HEK293 (cell line): ENCODE measurements at regions not wholly inside any gene's neighbourhood (a gene's known extent, or its start where the extent isn't known, plus 50 kb on each side); places are given as distances from the start of the nearest gene placed in this dataset.

Experiments used
- CTCF ChIA-PET: fragments of 350-600 bp; formaldehyde crosslinking; extraction: SDS; loops from one replicate; lab custom pipeline; 2021; ENCODE audit warnings: antibody characterized with exemption; lab: Yijun Ruan, JAX
- POLR2A ChIA-PET: fragments of 300-600 bp; formaldehyde crosslinking; extraction: SDS; loops from one replicate; lab custom pipeline; 2020; ENCODE audit warnings: antibody characterized with exemption, inconsistent platforms; lab: Yijun Ruan, JAX
- H3K27ac ChIP-seq: fragments of 200-500 bp; sonication (Bioruptor generic); 2 replicates; pipeline ENCODE4 v1.5.1; 2014; ENCODE audit warnings: low read depth, low read length, control low read depth, inconsistent platforms; ENCODE audit errors: extremely low read depth
- H3K36me3 ChIP-seq, 2 experiments: fragments of 200-500 bp in 1 of 2; sonication (Bioruptor generic) in 1 of 2; 1 replicate in 1 of 2; 2 replicates in 1 of 2; pipeline ENCODE4 v1.5.1; 2014 to 2017; ENCODE audit warnings: inconsistent platforms in 2 of 2, low read length in 2 of 2; ENCODE audit not compliant: control insufficient read depth in 2 of 2, insufficient read depth in 1 of 2
- H3K4me1 ChIP-seq: fragments of 200-500 bp; sonication (Bioruptor generic); 2 replicates; pipeline ENCODE4 v1.5.1; 2014; ENCODE audit warnings: mild to moderate bottlenecking, low read length, inconsistent platforms; ENCODE audit not compliant: control insufficient read depth, insufficient read depth
- H3K4me3 ChIP-seq: 2 replicates; pipeline ENCODE4 v1.5.1; 2011; ENCODE audit warnings: low read depth, mild to moderate bottlenecking, control low read depth, low read length, moderate library complexity
- H3K9me3 ChIP-seq: fragments of 200-500 bp; sonication (Bioruptor generic); 2 replicates; pipeline ENCODE4 v1.5.1; 2014; ENCODE audit warnings: low read depth, low read length, inconsistent platforms; ENCODE audit not compliant: control insufficient read depth, insufficient read depth
- ELK4 ChIP-seq: IDR thresholded peaks from 2 replicates; pipeline ENCODE4 v1.6.1; 2011; ENCODE audit warnings: mild to moderate bottlenecking, low read depth, low read length, borderline replicate concordance
- HOXD13 ChIP-seq: sonication (generic); formaldehyde crosslinking; IDR thresholded peaks from 2 replicates; pipeline ENCODE4 v1.8.0; 2022; ENCODE audit warnings: missing genetic modification reagents, borderline replicate concordance
- KLF10 ChIP-seq: fragments of 450-650 bp; IDR thresholded peaks from 2 replicates; pipeline ENCODE4 v1.5.1; 2018; ENCODE audit warnings: missing biosample characterization, mild to moderate bottlenecking, missing genetic modification characterization
- KLF17 ChIP-seq: fragments of 450-650 bp; formaldehyde crosslinking; IDR thresholded peaks from 2 replicates; pipeline ENCODE4 v1.5.1; 2016; ENCODE audit warnings: missing biosample characterization, missing genetic modification characterization
- MZF1 ChIP-seq: fragments of 450-650 bp; formaldehyde crosslinking; IDR thresholded peaks from 2 replicates; pipeline ENCODE4 v1.5.1; 2017; ENCODE audit warnings: missing biosample characterization, missing genetic modification characterization, borderline replicate concordance
- SCRT1 ChIP-seq: fragments of 450-650 bp; formaldehyde crosslinking; IDR thresholded peaks from 2 replicates; pipeline ENCODE4 v1.5.1; 2016; ENCODE audit warnings: missing biosample characterization, missing genetic modification characterization, borderline replicate concordance
- WT1 ChIP-seq: fragments of 450-650 bp; formaldehyde crosslinking; IDR thresholded peaks from 2 replicates; pipeline ENCODE4 v1.5.1; 2016; ENCODE audit warnings: missing biosample characterization, missing genetic modification characterization
- ZBTB21 ChIP-seq: fragments of 450-650 bp; formaldehyde crosslinking; IDR thresholded peaks from 2 replicates; pipeline ENCODE4 v1.5.1; 2017; ENCODE audit warnings: missing biosample characterization, missing genetic modification characterization
- ZBTB8A ChIP-seq: fragments of 450-650 bp; formaldehyde crosslinking; IDR thresholded peaks from 2 replicates; pipeline ENCODE4 v1.5.1; 2016; ENCODE audit warnings: missing biosample characterization, missing genetic modification characterization
- ZFHX2 ChIP-seq: fragments of 450-650 bp; formaldehyde crosslinking; conservative IDR thresholded peaks from 2 replicates; pipeline ENCODE4 v1.5.1; 2016; ENCODE audit warnings: missing biosample characterization, missing genetic modification characterization
- ZNF223 ChIP-seq: fragments of 450-650 bp; formaldehyde crosslinking; IDR thresholded peaks from 2 replicates; pipeline ENCODE4 v1.5.1; 2016; ENCODE audit warnings: missing biosample characterization, missing genetic modification characterization
- ZNF274 ChIP-seq, 2 experiments: fragments of 200-500 bp in 1 of 2; fragments of 450-650 bp in 1 of 2; sonication (Bioruptor generic) in 1 of 2; formaldehyde crosslinking in 1 of 2; IDR thresholded peaks; 2 replicates each; pipeline versions ENCODE4 v1.5.1 to v1.6.1; 2014 to 2016; ENCODE audit warnings: borderline replicate concordance in 1 of 2, inconsistent platforms in 1 of 2, low read length in 1 of 2, missing biosample characterization in 1 of 2, missing genetic modification characterization in 1 of 2
- ZNF394 ChIP-seq: fragments of 450-650 bp; formaldehyde crosslinking; IDR thresholded peaks from 2 replicates; pipeline ENCODE4 v1.5.1; 2016; ENCODE audit warnings: missing biosample characterization, missing genetic modification characterization, mild to moderate bottlenecking, moderate library complexity, borderline replicate concordance
- ZNF404 ChIP-seq: fragments of 450-650 bp; formaldehyde crosslinking; IDR thresholded peaks from 2 replicates; pipeline ENCODE4 v1.5.1; 2017; ENCODE audit warnings: missing biosample characterization, missing genetic modification characterization
- ZNF510 ChIP-seq: fragments of 450-650 bp; formaldehyde crosslinking; IDR thresholded peaks from 2 replicates; pipeline ENCODE4 v1.5.1; 2018; ENCODE audit warnings: mild to moderate bottlenecking, missing genetic modification characterization, missing biosample characterization; ENCODE audit not compliant: insufficient replicate concordance
- ZNF558 ChIP-seq: fragments of 450-650 bp; formaldehyde crosslinking; IDR thresholded peaks from 2 replicates; pipeline ENCODE4 v1.5.1; 2016; ENCODE audit warnings: missing biosample characterization, missing genetic modification characterization
- ZNF571 ChIP-seq: fragments of 450-650 bp; formaldehyde crosslinking; IDR thresholded peaks from 2 replicates; pipeline ENCODE4 v1.5.0; 2017; ENCODE audit warnings: missing biosample characterization, missing genetic modification characterization
- ZNF747 ChIP-seq: fragments of 450-650 bp; formaldehyde crosslinking; IDR thresholded peaks from 2 replicates; pipeline ENCODE4 v1.5.1; 2016; ENCODE audit warnings: missing biosample characterization, missing genetic modification characterization
- ZSCAN5A ChIP-seq: fragments of 450-650 bp; formaldehyde crosslinking; IDR thresholded peaks from 2 replicates; pipeline ENCODE4 v1.5.1; 2016; ENCODE audit warnings: missing biosample characterization, missing genetic modification characterization
- TF ChIP-seq, protein P1 (sequence below): fragments of 450-650 bp; formaldehyde crosslinking; IDR thresholded peaks from 2 replicates; pipeline ENCODE4 v1.5.1; 2016; ENCODE audit warnings: missing biosample characterization, missing genetic modification characterization
- TF ChIP-seq, protein P2 (sequence below): fragments of 450-650 bp; formaldehyde crosslinking; IDR thresholded peaks from 2 replicates; pipeline ENCODE4 v1.5.1; 2016; ENCODE audit warnings: missing biosample characterization, missing genetic modification characterization, borderline replicate concordance

DNA sequence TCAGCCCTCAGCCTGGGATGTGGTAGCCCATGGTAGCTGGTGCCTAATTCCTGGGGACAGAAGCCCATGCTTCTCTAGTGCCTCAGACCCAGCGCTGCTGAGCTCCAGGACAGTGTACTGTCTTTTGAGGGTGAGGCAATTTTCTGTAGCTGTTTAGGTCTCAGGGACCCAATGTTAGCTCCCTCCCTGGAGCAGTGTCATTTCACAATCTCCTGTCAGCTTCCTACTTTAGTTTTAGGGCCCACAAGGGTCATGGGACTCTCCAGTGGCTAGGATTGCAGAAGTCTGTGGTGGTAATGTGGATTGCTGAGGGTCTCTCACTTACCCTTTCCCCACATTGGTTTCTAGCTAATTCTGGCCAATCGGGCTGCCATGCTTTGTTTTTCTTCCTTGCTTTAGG lies 67.7 kb upstream of the CCL21 start:
- Histone ChIP-seq H3K4me3 (no peak overlapping the region), H3K36me3 (no peaks in the 10 kb centered on the region), H3K27ac (no peak overlapping the region), H3K4me1 (no peaks in the 10 kb centered on the region), H3K9me3 (no peaks in the 10 kb centered on the region)
- TF ChIP-seq ELK4 (no peak), WT1 (tag by site-specific recombination) (no peak), ZSCAN5A (no peak)
- POLR2A ChIA-PET, result no interaction called here
- CTCF ChIA-PET, result interaction anchor here (0.6 kb wide), 1 partner anchor 167 kb away, joined by 3 read pairs; no protein-coding TSS in a partner anchor

DNA sequence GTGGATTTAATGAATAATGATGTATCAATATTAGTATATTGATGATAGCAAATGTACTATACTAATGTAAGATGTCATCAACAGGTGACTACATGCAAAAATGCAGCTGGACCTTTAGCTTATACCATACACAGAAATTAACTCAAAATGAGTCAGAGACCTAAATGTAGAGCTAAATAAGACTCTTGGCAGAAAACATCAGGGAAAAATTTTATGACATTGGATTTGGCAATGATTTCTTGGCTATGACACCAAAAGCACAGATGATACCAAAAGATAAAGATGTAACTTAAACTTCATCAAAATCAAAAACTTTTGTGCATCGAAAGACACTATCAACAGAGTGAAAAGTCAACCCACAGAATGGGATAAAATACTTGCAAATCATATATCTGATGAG lies 64.0 kb upstream of the CCL21 start:
- no peak overlapping the region for H3K27ac ChIP-seq
- H3K9me3 ChIP-seq, result no peaks in the 10 kb centered on the region
- no peak for TF ChIP-seq MZF1 (tag by site-specific recombination)
- no peak for TF ChIP-seq ZNF571 (tag by site-specific recombination)
- TF ChIP-seq ZNF223, result no peak
- no peak for TF ChIP-seq HOXD13 (CRISPR knock-in tag)
- no peak for TF ChIP-seq ZNF404 (tag by site-specific recombination)
- TF ChIP-seq ZBTB8A (tag by site-specific recombination), result no peak
- no peak for TF ChIP-seq ZNF274 (IDR thresholded peaks at IDR 0.05; ENCODE audit: low read length)
- no peak for TF ChIP-seq ZNF274 (tag by site-specific recombination; IDR thresholded peaks at IDR 0.05; ENCODE audit: borderline replicate concordance)
- no peak for TF ChIP-seq ZNF394
- no peak for TF ChIP-seq KLF17 (tag by site-specific recombination)
- TF ChIP-seq, protein P1, sequence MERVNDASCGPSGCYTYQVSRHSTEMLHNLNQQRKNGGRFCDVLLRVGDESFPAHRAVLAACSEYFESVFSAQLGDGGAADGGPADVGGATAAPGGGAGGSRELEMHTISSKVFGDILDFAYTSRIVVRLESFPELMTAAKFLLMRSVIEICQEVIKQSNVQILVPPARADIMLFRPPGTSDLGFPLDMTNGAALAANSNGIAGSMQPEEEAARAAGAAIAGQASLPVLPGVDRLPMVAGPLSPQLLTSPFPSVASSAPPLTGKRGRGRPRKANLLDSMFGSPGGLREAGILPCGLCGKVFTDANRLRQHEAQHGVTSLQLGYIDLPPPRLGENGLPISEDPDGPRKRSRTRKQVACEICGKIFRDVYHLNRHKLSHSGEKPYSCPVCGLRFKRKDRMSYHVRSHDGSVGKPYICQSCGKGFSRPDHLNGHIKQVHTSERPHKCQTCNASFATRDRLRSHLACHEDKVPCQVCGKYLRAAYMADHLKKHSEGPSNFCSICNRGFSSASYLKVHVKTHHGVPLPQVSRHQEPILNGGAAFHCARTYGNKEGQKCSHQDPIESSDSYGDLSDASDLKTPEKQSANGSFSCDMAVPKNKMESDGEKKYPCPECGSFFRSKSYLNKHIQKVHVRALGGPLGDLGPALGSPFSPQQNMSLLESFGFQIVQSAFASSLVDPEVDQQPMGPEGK, result no peak
- no peak for TF ChIP-seq ZFHX2 (tag by site-specific recombination)
- TF ChIP-seq ZNF558, result no peak
- no peak for TF ChIP-seq KLF10 (tag by site-specific recombination)
- no peak for TF ChIP-seq SCRT1 (tag by site-specific recombination)
- TF ChIP-seq, protein P2, sequence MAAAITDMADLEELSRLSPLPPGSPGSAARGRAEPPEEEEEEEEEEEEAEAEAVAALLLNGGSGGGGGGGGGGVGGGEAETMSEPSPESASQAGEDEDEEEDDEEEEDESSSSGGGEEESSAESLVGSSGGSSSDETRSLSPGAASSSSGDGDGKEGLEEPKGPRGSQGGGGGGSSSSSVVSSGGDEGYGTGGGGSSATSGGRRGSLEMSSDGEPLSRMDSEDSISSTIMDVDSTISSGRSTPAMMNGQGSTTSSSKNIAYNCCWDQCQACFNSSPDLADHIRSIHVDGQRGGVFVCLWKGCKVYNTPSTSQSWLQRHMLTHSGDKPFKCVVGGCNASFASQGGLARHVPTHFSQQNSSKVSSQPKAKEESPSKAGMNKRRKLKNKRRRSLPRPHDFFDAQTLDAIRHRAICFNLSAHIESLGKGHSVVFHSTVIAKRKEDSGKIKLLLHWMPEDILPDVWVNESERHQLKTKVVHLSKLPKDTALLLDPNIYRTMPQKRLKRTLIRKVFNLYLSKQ, result no peak
- TF ChIP-seq ZBTB21 (tag by site-specific recombination), result no peak
- no peak for TF ChIP-seq ZNF510 (tag by site-specific recombination)
- TF ChIP-seq ZNF747 (tag by site-specific recombination), result no peak
- TF ChIP-seq WT1 (tag by site-specific recombination), result no peak
- TF ChIP-seq, all 188 proteins: peak for 0
- H3K4me3 ChIP-seq, result no peak overlapping the region
- H3K36me3 ChIP-seq, result no peaks in the 10 kb centered on the region
- CTCF ChIA-PET, result no interaction called here
- POLR2A ChIA-PET, result no interaction called here
- no peaks in the 10 kb centered on the region for H3K4me1 ChIP-seq
